ENCODE measurements at regions not wholly inside any gene's neighbourhood (a gene's known extent, or its start where the extent isn't known, plus 50 kb on each side); places are given as distances from the start of the nearest gene placed in this dataset.

DNA sequence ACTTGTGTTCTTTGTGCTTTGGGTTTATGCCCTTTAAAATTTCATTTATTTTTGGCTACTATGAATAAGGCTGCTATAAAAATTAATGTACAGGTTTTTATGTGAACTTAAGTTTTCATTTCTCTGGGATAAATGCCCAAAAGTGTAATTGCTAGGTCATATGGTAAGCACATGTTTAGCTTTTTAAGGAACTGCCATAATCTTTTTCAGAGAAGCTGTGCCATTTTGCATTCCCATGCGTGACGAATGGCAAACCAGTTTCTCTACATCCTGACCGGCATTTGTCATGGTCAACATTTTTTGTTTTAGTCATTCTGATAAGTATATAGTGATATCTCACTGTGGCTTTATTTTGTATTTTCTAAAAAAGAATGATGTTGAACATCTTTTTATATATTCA is 236.0 kb upstream of the SGK1 start:
- Histone ChIP-seq H3K27ac (ENCODE audit: low read depth, low read length) (no peak overlapping the region), H3K9me3 (ENCODE audit: insufficient read depth in 2 of 2, low read depth in 1 of 2, low read length in 1 of 2) (no peaks in the 10 kb centered on the region), H4K20me1 (replicated peaks in 1 of 2; ENCODE audit: control insufficient read depth in 1 of 2, insufficient read depth in 2 of 2, low read length in 2 of 2) (no peaks in the 10 kb centered on the region), H2BK15ac (ENCODE audit: low read length) (no peak overlapping the region), H2BK5ac (ENCODE audit: low read depth, low read length) (no peak overlapping the region), H4K8ac (ENCODE audit: extremely low read depth, insufficient read depth, low read length) (no peak overlapping the region), H3K4me2 (ENCODE audit: insufficient read depth in 1 of 2, low read depth in 2 of 2, low read length in 2 of 2) (no peak overlapping the region), H3K4me1 (replicated peaks in 1 of 4; ENCODE audit: control insufficient read depth in 3 of 4, insufficient read depth in 4 of 4, low read length in 3 of 4) (no peaks in the 10 kb centered on the region), H3K56ac (replicated peaks; ENCODE audit: insufficient read length, low read depth, low read length) (no peak overlapping the region), H2AFZ (ENCODE audit: low read length) (no peak overlapping the region), H3K36me3 (ENCODE audit: control insufficient read depth in 2 of 4, insufficient read depth in 4 of 4, low read length in 3 of 4) (no peaks in the 10 kb centered on the region), H3K18ac (ENCODE audit: extremely low read depth, low read length) (no peak overlapping the region), H3K4me3 (ENCODE audit: extremely low read depth in 1 of 4, insufficient read depth in 2 of 4, low read depth in 3 of 4, low read length in 4 of 4) (no peak overlapping the region), H3K9ac (replicated peaks in 1 of 4; ENCODE audit: extremely low read depth in 1 of 4, low read depth in 3 of 4, low read length in 3 of 4) (no peak overlapping the region), H3K14ac (ENCODE audit: insufficient read length) (no peak overlapping the region), H3K23ac (ENCODE audit: insufficient read length) (no peak overlapping the region), H2AK5ac (ENCODE audit: low read depth, low read length) (no peak overlapping the region), H3K27me3 (replicated peaks in 1 of 4; ENCODE audit: control insufficient read depth in 3 of 4, extremely low read depth in 1 of 4, insufficient read depth in 3 of 4, low read length in 3 of 4) (no peaks in the 10 kb centered on the region), H2BK120ac (replicated peaks; ENCODE audit: low read depth, low read length) (no peak overlapping the region), H2BK20ac (ENCODE audit: low read length) (no peak overlapping the region), H4K91ac (replicated peaks; ENCODE audit: insufficient read length, low read length) (no peak overlapping the region), H3K4ac (replicated peaks; ENCODE audit: insufficient read length, low read depth, low read length) (no peak overlapping the region), H3K79me2 (ENCODE audit: control insufficient read depth in 1 of 2, insufficient read depth in 2 of 2, low read length in 2 of 2) (no peaks in the 10 kb centered on the region), H2BK12ac (ENCODE audit: low read depth, low read length) (no peak overlapping the region), H3K23me2 (ENCODE audit: low read depth, low read length) (no peaks in the 10 kb centered on the region), H3K79me1 (ENCODE audit: low read depth, low read length) (no peaks in the 10 kb centered on the region), H4K5ac (ENCODE audit: insufficient read length, low read depth, low read length) (no peak overlapping the region)
- WGBS, 2 experiments (ENCODE audit: extremely low coverage in 1 of 2, insufficient coverage in 1 of 2, insufficient read length in 1 of 2, insufficient replicate concordance in 2 of 2, low coverage in 1 of 2, low lambda C conversion rate in 2 of 2, missing lambda C conversion rate in 1 of 2), result 92% methylated on average over 3 of the region's 3 CpGs; no CpG with 5 or more reads in 1 of the 2 experiments
- DNase-seq (ENCODE audit: low read depth in 1 of 2, low spot score in 2 of 2), result no peak
- ChIA-PET POLR2A (ENCODE audit: partially characterized antibody) (no interaction called here), CTCF (ENCODE audit: partially characterized antibody) (no interaction called here)
- no peak for FAIRE-seq
- no peak for TF ChIP-seq TCF12 (IDR thresholded peaks at IDR 0.05; ENCODE audit: low read depth, low read length)
- TF ChIP-seq SP1 (IDR thresholded peaks at IDR 0.05; ENCODE audit: low read depth, low read length), result no peak
